ENCODE measurements at regions not wholly inside any gene's neighbourhood (a gene's known extent, or its start where the extent isn't known, plus 50 kb on each side); places are given as distances from the start of the nearest gene placed in this dataset.

- Histone ChIP-seq H3K36me3 (ENCODE audit: insufficient read depth) (no peaks in the 10 kb centered on the region), H3K4me3 (no peak overlapping the region), H3K79me2 (replicated peaks; ENCODE audit: insufficient read depth) (no peaks in the 10 kb centered on the region), H3F3A (replicated peaks; ENCODE audit: low read depth) (no peaks in the 10 kb centered on the region), H3K27ac (ENCODE audit: low read depth) (no peak overlapping the region), H2AFZ (no peak overlapping the region), H3K4me1 (ENCODE audit: insufficient read depth) (peaks cover 5% of the 10 kb centered on the region; the same call in 1 of the 2 replicates), H3K4me2 (no peak overlapping the region), H4K20me1 (replicated peaks; ENCODE audit: insufficient read depth) (no peaks in the 10 kb centered on the region), H3K9me2 (ENCODE audit: insufficient read depth) (peaks cover 11% of the 10 kb centered on the region), H3K27me3 (ENCODE audit: insufficient read depth) (no peaks in the 10 kb centered on the region)
- Mint-ChIP-seq H3K4me3 (no peak overlapping the region), H3K9me3 (peaks cover 4% of the 10 kb centered on the region; the same call in 2 of the 3 replicates), H3K36me3 (ENCODE audit: low read depth) (peaks cover 2% of the 10 kb centered on the region; the same call in 1 of the 3 replicates), H3K27ac (no peak overlapping the region), H3K27me3 (ENCODE audit: insufficient read depth, low read depth, poor library complexity) (no peaks in the 10 kb centered on the region), H3K4me1 (peaks cover 2% of the 10 kb centered on the region)
- TF ChIP-seq ZNF331 (CRISPR knock-in tag; IDR thresholded peaks at IDR 0.05; ENCODE audit: low read depth) (no peak), EZH2phosphoT487 (IDR thresholded peaks at IDR 0.05; ENCODE audit: unreplicated experiment) (no peak), EZH2 (IDR thresholded peaks at IDR 0.05; ENCODE audit: low read depth, unreplicated experiment) (no peak), CREB1 (CRISPR knock-in tag; IDR thresholded peaks at IDR 0.05; ENCODE audit: low read depth) (no peak), ETS1 (IDR thresholded peaks at IDR 0.05) (no peak), STAT1 (IDR thresholded peaks at IDR 0.05; ENCODE audit: unreplicated experiment) (no peak), POLR2AphosphoS5 (IDR thresholded peaks at IDR 0.05; ENCODE audit: low read depth) (no peak), NANOG (IDR thresholded peaks at IDR 0.05; ENCODE audit: borderline replicate concordance) (no peak), REST (IDR thresholded peaks at IDR 0.05; ENCODE audit: unreplicated experiment) (no peak), CTCF (conservative IDR thresholded peaks at IDR 0.05; ENCODE audit: low read depth in 2 of 2) (no peak), ZNF462 (CRISPR knock-in tag; IDR thresholded peaks at IDR 0.05) (no peak), JUNB (IDR thresholded peaks at IDR 0.05; ENCODE audit: unreplicated experiment) (no peak), ZNF114 (CRISPR knock-in tag; IDR thresholded peaks at IDR 0.05) (no peak)
- DNase-seq (ENCODE audit: low spot score) (no peak), ATAC-seq (no peak)
These were observed 300.1 kb downstream of the MFSD1 start for GRCh38 chr3:159102001-159102400.
